ENCODE measurements at regions not wholly inside any gene's neighbourhood (a gene's known extent, or its start where the extent isn't known, plus 50 kb on each side); places are given as distances from the start of the nearest gene placed in this dataset.

GRCh38 chr3:69511361-69511760 is 125.5 kb upstream of the FRMD4B start:
- no peak for DNase-seq

GRCh38 chr3:69510481-69511030 is 124.7 kb upstream of the FRMD4B start:
- no peaks in the 10 kb centered on the region for H3K27me3 ChIP-seq
- no peak for TF ChIP-seq CTCF (IDR thresholded peaks at IDR 0.05)
- H3K27ac ChIP-seq: no peak overlapping the region
- intact Hi-C loops (cut with DNase I): no loop called here
- DNase-seq (no peak), ATAC-seq (no peak)
- peaks cover 6% of the 10 kb centered on the region for H3K9me3 ChIP-seq
- no peaks in the 10 kb centered on the region for H3K36me3 ChIP-seq
- H3K4me1 ChIP-seq: peaks cover 8% of the 10 kb centered on the region
- H3K4me3 ChIP-seq: no peak overlapping the region

More at GRCh38 chr3:69511361-69511760, 125.5 kb upstream of the FRMD4B start:
- H3K9me3 ChIP-seq: peaks cover 6% of the 10 kb centered on the region
- H3K4me1 ChIP-seq: peaks cover 5% of the 10 kb centered on the region
- no peaks in the 10 kb centered on the region for H3K27me3 ChIP-seq
- no peak overlapping the region for H3K27ac ChIP-seq
- no peak for ATAC-seq
- H3K36me3 ChIP-seq: no peaks in the 10 kb centered on the region
- no peak overlapping the region for H3K4me3 ChIP-seq
- intact Hi-C loops (cut with DNase I): no loop called here
- no peak for TF ChIP-seq CTCF (IDR thresholded peaks at IDR 0.05)

- ATAC-seq (no peak), DNase-seq (no peak)
- Histone ChIP-seq H3K4me1 (peaks cover 19% of the 10 kb centered on the region), H3K4me3 (no peak overlapping the region), H3K27me3 (no peaks in the 10 kb centered on the region), H3K9me3 (peaks cover 6% of the 10 kb centered on the region), H3K36me3 (no peaks in the 10 kb centered on the region), H3K27ac (no peak overlapping the region)
- TF ChIP-seq CTCF (IDR thresholded peaks at IDR 0.05): no peak
- intact Hi-C loops (cut with DNase I): no loop called here
These were observed 123.4 kb upstream of the FRMD4B start for GRCh38 chr3:69509288-69509687.

GRCh38 chr3:69505770-69506407 is 120.0 kb upstream of the FRMD4B start:
- intact Hi-C loops (cut with DNase I): no loop called here
- no peak for TF ChIP-seq CTCF (IDR thresholded peaks at IDR 0.05)
- DNase-seq (no peak), ATAC-seq (peak; percentile 56)
- Histone ChIP-seq H3K36me3 (no peaks in the 10 kb centered on the region), H3K9me3 (no peaks in the 10 kb centered on the region), H3K27ac (peak overlapping the region; percentile 70), H3K27me3 (no peaks in the 10 kb centered on the region), H3K4me1 (peaks cover 19% of the 10 kb centered on the region), H3K4me3 (no peak overlapping the region)

GRCh38 chr3:69504232-69504631 is 118.3 kb upstream of the FRMD4B start:
- Histone ChIP-seq H3K4me1 (peaks cover 21% of the 10 kb centered on the region), H3K27ac (no peak overlapping the region), H3K27me3 (no peaks in the 10 kb centered on the region), H3K36me3 (no peaks in the 10 kb centered on the region), H3K4me3 (no peak overlapping the region), H3K9me3 (no peaks in the 10 kb centered on the region)
- intact Hi-C loops (cut with DNase I): no loop called here
- ATAC-seq (no peak), DNase-seq (no peak)
- no peak for TF ChIP-seq CTCF (IDR thresholded peaks at IDR 0.05)

Data from upper lobe of right lung (tissue), 1 donor.